SH-SY5Y (cell line): ENCODE measurements at regions not wholly inside any gene's neighbourhood (a gene's known extent, or its start where the extent isn't known, plus 50 kb on each side); places are given as distances from the start of the nearest gene placed in this dataset.
A peak's percentile ranks its signal among the peaks of the same experiment; 100 is the strongest.

Experiments
- GATA2 ChIP-seq: IDR thresholded peaks from 2 replicates; pipeline ENCODE4 v1.6.1; 2011; ENCODE audit warnings: mild to moderate bottlenecking, low read depth, low read length
- GATA3 ChIP-seq: IDR thresholded peaks from 2 replicates; pipeline ENCODE4 v1.6.1; 2011; ENCODE audit warnings: low read depth, mild to moderate bottlenecking, low read length, moderate library complexity

DNA sequence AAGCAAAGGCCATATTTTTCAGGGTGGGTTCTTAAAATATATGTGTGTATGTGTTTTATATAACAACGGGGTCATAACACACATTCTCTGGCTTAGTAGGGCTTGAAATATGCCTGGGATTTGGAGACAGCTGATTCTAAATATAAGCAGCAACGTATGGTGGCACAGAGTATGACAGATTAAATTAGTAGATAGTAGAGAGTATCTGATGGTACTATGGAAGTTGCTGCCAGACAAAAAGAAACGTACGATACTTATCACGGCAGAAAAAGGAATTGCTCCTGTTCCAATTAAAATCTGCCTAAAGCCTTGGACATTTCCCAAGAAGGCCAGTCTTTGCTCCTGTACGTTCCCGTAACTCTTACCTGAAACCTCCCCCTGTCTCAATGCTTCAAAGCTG lies 607.9 kb upstream of the ID2 start:
- TF ChIP-seq GATA2 (peak; percentile 80), GATA3 (peak; percentile 61)

DNA sequence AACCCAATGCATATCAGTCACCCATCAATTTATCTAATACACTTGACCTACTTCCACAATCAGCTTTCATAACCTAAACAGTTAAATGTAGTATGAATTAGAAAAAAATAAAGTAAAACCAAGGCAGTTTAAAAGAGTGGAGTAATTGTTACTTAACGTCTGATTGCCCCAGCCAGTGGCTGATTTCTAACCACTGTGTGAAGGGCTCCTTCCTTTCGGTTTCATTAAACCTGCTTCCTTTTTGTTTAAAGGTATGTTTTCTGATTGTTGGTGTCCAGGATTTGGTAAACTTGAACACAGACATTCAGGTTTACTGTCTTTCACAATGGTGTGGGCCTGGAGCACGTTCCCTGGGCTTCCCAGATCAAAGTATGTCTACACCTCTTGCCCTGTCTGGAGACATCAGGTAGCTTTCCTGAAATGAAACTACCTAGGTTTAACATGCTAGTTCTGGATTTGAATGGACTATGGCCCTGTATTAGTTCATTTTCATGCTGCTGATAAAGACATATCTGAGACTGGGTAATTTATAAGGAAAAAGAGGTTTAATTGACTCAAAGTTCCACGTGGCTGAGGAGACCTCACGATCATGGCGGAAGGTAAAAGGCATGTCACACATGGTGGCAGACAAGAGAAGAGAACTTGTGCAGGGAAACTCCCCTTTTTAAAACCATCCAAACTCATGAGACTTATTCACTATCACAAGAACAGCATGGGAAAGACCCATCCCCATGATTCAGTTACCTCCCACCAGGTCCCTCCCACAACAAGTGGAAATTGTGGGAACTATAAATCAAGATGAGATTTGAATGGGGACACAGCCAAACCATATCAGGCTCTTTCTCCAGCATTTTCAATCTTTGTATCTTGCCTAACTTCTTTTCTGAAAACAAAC lies 605.2 kb upstream of the ID2 start:
- TF ChIP-seq GATA2 = no peak
- no peak for TF ChIP-seq GATA3

DNA sequence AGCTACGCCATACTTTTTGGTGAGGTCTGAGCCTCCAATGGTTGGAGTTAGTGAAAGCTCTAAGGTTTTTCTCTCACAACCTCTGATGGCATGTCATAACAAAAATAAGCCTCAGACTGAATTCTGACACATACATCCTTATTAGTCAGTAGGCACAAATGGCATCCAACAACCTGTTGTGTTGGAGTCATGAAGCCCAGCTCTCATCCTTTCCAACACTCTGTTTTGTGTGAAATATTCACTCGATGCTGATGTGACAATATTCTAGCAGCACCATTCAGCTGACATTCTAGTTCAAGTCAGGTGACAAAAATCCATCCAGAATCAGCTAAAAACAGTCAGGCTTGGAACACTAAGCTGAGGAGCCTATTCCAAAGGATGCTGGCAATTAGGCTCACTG lies 603.2 kb upstream of the ID2 start:
- TF ChIP-seq GATA2 = no peak
- TF ChIP-seq GATA3 = no peak

DNA sequence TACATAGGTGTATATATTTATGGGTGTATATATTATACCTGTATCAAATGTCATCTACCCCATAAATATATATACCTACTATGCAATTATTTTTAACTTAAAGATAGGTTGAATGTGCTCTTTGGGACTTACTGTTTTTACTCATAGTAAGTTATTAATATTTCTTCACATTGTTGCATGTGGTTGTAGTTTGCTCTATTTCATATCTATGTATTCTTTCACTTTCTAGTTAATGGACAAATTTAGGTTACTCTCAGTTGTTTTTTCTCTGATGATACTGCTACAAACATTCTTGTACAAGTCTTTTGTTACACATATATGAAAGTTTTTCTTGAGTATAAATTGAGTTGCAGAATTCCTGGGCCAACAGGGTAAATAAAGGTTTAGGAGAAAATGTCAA lies 601.8 kb upstream of the ID2 start:
- TF ChIP-seq GATA2 (no peak), GATA3 (no peak)

DNA sequence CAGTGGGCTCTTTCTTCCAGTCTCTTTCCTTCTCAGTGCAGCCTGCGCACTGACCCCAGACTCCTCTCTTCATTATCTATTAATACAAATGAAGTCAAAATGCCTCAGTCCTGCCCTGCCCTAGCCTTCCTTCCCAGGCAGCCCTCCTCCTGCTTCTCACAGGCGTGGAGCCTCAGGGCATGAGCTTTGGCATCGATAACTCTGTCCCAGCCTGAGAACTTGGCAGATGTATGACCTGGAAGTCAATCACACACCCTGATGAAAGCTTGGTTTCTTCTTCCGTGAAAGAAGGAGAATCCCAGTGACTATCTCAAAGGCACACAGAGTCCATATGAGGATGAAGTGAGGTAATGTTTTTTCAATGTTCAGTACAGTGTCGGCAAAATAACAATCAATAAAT lies 600.7 kb upstream of the ID2 start:
- TF ChIP-seq GATA3 (no peak), GATA2 (no peak)

DNA sequence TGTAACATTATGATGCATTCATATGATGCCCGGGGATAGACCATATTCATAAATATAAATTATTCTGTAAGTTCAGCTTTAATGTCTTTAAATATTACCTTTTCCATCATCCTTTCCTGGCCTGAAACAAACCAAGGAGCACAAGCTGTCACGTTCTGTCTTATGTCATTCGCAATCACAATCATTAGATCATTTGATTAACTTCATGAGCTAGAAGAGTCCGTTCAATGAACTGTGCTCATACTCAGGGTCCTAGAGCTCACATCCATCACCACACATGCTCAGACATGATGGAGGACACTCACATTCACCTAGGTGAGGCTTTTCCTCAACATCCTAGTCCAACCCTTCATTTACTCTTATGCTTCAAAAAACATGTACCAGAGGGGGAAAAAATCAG lies 599.0 kb upstream of the ID2 start:
- TF ChIP-seq GATA2 (no peak), GATA3 (no peak)

DNA sequence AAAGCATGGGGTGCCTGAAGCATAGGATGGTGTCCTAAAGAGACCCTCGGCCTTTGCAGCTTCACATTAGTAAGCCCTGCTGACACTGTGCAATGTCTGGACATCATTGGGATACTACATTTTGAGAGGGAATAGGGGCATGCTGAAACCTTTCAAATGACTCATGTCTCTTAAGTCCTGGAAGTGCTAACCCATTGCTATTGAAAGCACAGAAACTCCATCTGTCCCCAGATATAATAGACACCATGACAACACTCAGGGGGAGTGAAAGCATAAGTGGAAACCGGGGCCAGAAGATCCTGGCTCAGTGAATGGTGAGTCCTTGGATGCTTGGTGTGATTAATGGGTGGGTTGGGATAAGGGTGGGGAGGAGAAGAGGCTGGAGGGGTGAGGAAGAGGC lies 595.5 kb upstream of the ID2 start:
- no peak for TF ChIP-seq GATA2
- no peak for TF ChIP-seq GATA3

DNA sequence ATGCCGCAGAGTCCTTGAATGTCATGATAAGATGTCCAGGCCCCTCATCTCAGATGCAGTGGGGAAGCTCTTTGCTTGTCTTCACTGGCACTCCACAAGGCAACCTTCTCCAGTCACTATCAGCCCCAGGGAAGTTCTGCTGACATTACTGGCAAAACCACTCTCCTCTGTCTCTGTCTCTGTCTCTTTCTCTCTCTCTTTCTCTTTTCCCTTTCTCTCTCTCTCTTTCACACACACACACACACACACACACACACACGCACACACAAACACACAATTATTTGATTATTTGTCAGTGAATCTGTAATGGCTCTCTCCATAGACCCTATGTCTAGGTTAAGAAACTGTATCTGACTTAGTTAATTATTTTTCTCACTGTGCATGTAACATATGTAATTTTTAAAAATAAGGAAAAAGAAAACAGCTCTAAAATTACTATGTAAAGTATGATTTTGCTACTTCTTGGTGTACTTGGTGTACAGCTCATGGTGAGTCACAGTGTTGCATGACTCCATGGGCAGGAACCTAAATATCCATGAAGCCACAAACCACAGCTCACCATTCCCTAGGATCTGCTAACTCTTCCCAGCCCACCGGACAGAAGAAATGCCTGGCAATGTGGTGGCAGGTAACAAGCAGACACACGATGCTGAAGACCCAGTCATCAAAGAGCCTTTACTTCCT lies 594.9 kb upstream of the ID2 start:
- TF ChIP-seq GATA3 = no peak
- no peak for TF ChIP-seq GATA2

DNA sequence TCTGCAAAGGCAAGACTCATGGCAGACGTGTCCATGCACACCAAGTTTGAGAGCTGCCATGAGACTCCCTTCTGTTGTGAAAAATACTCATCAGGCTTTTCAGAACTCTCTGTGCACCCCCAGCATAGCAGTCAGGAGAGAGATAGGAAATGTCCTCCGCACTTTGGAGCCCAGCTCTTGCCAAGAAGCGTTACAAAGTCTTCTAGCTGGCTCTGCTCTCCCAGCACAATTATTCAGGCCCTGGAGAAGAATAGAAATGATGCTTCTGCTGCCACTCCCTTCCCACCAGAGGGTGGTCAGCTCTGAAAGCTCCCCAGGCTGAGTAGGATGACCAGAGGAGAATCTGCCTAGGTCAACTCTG lies 594.4 kb upstream of the ID2 start:
- TF ChIP-seq GATA3 = no peak
- TF ChIP-seq GATA2 = no peak

DNA sequence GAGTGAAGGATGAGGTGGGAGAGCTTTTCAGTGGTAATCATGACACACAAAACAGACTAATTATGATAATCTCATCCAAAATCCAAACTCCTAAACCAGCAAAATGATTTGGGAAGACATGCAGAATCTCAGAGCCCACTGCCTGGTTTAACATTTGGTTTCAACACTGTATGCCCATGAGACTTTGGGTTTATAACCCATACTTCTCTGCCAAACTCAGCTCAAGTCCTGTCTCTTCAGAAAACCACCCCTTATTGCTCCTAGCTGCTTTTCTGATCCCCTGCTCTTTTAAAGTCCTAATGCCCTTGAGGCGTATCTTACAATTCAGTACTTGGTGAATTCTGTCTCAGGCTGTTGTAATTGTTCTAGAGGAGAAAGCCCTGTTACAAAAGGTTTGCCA lies 593.0 kb upstream of the ID2 start:
- no peak for TF ChIP-seq GATA3
- no peak for TF ChIP-seq GATA2

DNA sequence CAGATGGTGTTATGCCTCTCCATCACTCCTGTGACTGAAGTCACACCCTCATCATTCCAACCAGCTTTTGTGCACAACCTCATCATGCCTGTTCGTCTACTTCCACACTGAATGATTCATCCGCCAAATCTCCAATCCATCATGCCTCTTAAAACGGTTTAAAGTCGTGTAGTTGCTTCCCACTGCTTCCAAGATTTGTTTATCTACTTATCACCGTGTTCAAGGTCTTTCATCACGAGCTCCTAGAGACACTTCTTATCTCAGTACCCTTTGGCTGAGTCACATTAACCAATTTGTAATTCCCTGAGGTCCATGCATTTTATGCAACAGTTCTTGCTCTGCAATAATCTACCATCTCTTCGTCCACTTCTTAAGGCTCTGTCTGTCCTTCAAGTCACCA lies 592.3 kb upstream of the ID2 start:
- TF ChIP-seq GATA3 = no peak
- TF ChIP-seq GATA2 = no peak

DNA sequence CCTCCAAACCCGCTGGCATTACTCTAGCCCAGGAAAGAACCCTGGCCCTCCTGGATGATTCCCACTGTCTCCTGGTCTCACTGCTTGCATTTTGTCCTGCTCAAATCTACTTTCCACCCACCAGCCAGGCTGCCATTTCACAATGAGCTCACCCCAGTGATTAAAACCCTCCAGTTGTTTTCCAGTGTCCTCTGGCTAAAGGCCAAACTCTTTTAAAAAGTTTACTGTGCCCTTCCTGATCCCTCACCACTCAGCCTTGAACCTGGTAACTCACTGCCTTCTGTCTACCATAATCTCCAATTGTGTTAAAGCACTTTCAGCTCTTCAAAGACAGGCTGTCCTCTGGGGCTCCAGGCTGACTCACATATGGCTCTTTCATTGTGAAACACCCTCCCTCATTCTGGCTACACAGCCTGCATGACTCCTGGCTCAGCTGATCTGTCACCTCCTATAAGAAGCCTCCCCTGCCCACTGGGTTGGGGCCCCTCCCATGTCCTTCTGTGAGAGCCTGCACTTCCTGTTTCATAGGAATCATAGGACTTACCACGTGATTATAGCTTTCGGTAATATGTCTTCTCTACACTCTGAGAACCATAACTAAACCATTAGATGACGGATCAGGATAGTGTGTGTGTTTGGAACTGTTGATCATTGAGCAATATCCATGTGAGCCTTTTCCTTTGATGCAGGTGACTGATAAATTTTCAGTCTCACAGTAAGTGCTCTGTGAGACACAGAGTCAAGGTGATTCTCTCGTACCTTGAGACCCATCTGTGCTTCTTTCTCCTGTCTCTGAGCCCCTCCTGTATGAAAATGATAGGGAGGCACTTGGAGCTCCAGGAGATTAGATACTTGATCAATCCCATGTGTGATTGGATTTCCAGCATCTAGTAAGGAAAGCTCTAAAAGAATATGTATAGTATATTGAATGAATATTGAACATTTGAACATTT lies 590.8 kb upstream of the ID2 start:
- TF ChIP-seq GATA2 = no peak
- no peak for TF ChIP-seq GATA3

DNA sequence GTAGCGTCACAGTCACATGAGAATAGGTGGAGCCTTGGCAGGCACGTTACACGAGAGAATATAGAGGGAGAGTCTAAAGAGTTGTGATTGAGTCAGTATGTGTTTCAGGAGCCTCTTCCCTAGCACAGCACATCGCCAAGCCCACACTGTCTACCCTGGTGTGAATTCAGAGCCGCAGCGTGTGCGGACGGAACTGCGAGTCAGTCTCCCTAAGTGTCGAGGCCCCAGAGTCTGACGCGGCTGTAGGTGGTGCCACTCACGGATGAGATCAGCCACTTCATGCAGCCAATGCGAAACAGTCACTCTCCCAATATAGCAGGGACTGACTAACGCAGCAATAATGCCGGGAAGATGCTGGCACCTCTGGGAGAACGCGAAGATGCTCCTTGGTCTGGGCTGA lies 587.3 kb upstream of the ID2 start:
- no peak for TF ChIP-seq GATA2
- no peak for TF ChIP-seq GATA3

DNA sequence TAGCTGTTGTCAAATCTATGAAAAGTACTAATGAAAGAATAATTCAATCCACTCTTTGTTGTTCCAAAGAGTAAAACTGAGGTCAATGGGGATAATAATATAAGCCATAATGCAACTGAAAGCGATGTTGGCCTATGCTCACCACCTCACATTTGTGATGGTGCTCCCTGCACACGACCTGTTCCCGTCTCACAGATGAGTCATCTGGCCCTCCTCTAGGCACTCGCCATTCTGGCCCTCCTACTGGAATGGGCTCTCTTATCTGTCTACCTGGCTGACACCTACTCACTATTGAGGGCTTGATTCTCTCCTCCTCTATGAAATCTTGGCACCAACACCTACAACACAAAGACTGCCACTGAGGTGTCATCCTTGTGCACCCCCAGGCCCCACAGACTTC lies 585.9 kb upstream of the ID2 start:
- TF ChIP-seq GATA3 = no peak
- TF ChIP-seq GATA2 = no peak

DNA sequence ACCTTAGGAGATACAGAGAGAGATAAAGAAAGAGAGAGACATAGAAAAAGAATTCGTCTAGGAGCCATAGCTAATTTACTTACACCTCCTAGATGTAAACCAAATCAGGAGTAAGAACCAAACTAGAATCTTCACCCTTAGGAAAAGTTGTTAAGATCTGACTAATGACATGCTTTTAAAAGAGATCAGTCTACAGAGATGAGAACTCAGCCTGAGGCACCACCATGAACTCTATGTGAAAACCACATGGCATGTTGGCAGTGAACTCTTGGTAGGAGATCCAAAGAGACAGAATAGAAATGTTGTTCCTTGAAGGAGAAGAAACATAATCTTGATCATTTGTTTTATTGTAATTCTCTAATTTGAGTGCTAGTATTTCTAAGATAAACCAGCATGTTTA lies 585.4 kb upstream of the ID2 start:
- TF ChIP-seq GATA2 = no peak
- TF ChIP-seq GATA3 = no peak
